ENCODE measurements at regions not wholly inside any gene's neighbourhood (a gene's known extent, or its start where the extent isn't known, plus 50 kb on each side); places are given as distances from the start of the nearest gene placed in this dataset.

DNA sequence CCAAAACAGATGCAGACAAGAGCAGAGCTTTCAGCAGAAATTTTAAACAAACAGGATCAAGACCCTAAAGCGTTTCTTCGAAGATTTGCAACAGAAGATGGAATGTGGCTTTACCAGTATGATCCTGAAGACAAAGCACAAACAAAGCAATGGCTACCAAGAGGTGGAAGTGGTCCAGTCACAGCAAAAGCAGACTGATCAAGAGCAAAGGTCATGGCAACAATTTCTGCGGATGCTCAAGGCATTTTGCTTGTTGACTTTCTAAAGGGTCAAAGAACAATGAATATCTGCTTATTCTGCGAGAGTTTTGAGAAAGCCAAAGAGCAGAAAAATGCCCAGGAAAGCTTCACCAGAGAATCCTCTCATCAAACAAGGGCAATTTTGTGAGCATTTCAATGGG lies 130.4 kb downstream of the MBL2 start:
- no peak overlapping the region for H2BK5ac ChIP-seq (ENCODE audit: insufficient read length, low read length)
- no peaks in the 10 kb centered on the region for H3K9me3 Mint-ChIP-seq
- no peaks in the 10 kb centered on the region for H3K79me1 ChIP-seq (ENCODE audit: insufficient read depth, low read depth, low read length, poor library complexity, severe bottlenecking)
- H2AK5ac ChIP-seq (ENCODE audit: insufficient read length, low read length) = no peak overlapping the region
- H3K4ac ChIP-seq (ENCODE audit: low read depth, low read length) = no peak overlapping the region
- no peak overlapping the region for H3K4me3 Mint-ChIP-seq
- no peak for DNase-seq
- H3K9me3 ChIP-seq (ENCODE audit: control insufficient read depth, low read depth, low read length) = no peaks in the 10 kb centered on the region
- H2BK15ac ChIP-seq (ENCODE audit: low read depth, low read length) = no peak overlapping the region
- H3K4me2 ChIP-seq (ENCODE audit: insufficient read depth, insufficient read length, low read length) = no peak overlapping the region
- no peaks in the 10 kb centered on the region for H4K20me1 ChIP-seq (ENCODE audit: control insufficient read depth, insufficient read depth, insufficient read length)
- H3K27me3 ChIP-seq (ENCODE audit: insufficient read depth, low read length) = no peaks in the 10 kb centered on the region
- no CpG with 5 or more reads among the region's 4 CpGs for WGBS (ENCODE audit: extremely low coverage, insufficient read length, low lambda C conversion rate)
- H3K23me2 ChIP-seq (ENCODE audit: insufficient read length, low read depth, low read length, poor library complexity, severe bottlenecking) = no peaks in the 10 kb centered on the region
- no peak overlapping the region for H3K14ac ChIP-seq (ENCODE audit: insufficient read depth, low read length)
- peaks cover 0 to 2% of the 10 kb centered on the region in 2 experiments; a peak in 2 of 4 replicates for H3K4me1 Mint-ChIP-seq
- no peak overlapping the region for H3K18ac ChIP-seq (ENCODE audit: insufficient read length, low read depth, low read length)
- no peak overlapping the region for H4K91ac ChIP-seq (ENCODE audit: insufficient read length, low read depth, low read length)
- H3K4me1 ChIP-seq (ENCODE audit: insufficient read depth, low read length) = no peaks in the 10 kb centered on the region
- H4K8ac ChIP-seq (replicated peaks; ENCODE audit: insufficient read length, low read depth, low read length) = no peak overlapping the region
- no peak overlapping the region for H3K23ac ChIP-seq (ENCODE audit: insufficient read length, low read depth, low read length)
- H2BK120ac ChIP-seq (ENCODE audit: low read depth, low read length, poor library complexity, severe bottlenecking) = no peak overlapping the region
- H3K27me3 Mint-ChIP-seq (ENCODE audit: low read depth) = no peaks in the 10 kb centered on the region
- H2BK20ac ChIP-seq (ENCODE audit: low read depth, low read length, poor library complexity, severe bottlenecking) = no peak overlapping the region
- H3K79me2 ChIP-seq (ENCODE audit: insufficient read depth, low read length) = no peaks in the 10 kb centered on the region
- no peak overlapping the region for H3K27ac ChIP-seq (ENCODE audit: insufficient read length, low read depth, low read length)
- H3K36me3 Mint-ChIP-seq (ENCODE audit: insufficient read depth in 1 of 3, low read depth in 3 of 3) = no peaks in the 10 kb centered on the region
- H3T11ph ChIP-seq (ENCODE audit: low read length) = no peak overlapping the region
- no peak overlapping the region for H2BK12ac ChIP-seq (ENCODE audit: insufficient read length, low read depth, low read length)
- H4K5ac ChIP-seq (ENCODE audit: insufficient read length, low read depth, low read length) = no peak overlapping the region
- H2AFZ ChIP-seq (ENCODE audit: low read length) = no peak overlapping the region
- H3K27ac Mint-ChIP-seq = no peak overlapping the region
- no peak overlapping the region for H3K56ac ChIP-seq (ENCODE audit: insufficient read length, low read depth, low read length)
- TF ChIP-seq, protein P1, sequence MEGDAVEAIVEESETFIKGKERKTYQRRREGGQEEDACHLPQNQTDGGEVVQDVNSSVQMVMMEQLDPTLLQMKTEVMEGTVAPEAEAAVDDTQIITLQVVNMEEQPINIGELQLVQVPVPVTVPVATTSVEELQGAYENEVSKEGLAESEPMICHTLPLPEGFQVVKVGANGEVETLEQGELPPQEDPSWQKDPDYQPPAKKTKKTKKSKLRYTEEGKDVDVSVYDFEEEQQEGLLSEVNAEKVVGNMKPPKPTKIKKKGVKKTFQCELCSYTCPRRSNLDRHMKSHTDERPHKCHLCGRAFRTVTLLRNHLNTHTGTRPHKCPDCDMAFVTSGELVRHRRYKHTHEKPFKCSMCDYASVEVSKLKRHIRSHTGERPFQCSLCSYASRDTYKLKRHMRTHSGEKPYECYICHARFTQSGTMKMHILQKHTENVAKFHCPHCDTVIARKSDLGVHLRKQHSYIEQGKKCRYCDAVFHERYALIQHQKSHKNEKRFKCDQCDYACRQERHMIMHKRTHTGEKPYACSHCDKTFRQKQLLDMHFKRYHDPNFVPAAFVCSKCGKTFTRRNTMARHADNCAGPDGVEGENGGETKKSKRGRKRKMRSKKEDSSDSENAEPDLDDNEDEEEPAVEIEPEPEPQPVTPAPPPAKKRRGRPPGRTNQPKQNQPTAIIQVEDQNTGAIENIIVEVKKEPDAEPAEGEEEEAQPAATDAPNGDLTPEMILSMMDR (conservative IDR thresholded peaks at IDR 0.05) = no peak
- H3K9ac ChIP-seq (ENCODE audit: extremely low read depth, insufficient read length, low read length) = no peak overlapping the region
